Activated T-helper 1 cell treated with anti-CD3 and anti-CD28 coated beads, Interleukin-12 subunit alpha, Interleukin-12 subunit beta, Interleukin-2, Interleukin-4 antibody, amounts not matched to agents 30 ng/mL and 10 ng/mL and 1 ng/mL, durations not matched to agents 14 hours and 24 hours and 36 hours (primary cell): ENCODE measurements at regions not wholly inside any gene's neighbourhood (a gene's known extent, or its start where the extent isn't known, plus 50 kb on each side); places are given as distances from the start of the nearest gene placed in this dataset.
"Not testable (repeated sequence)": the region's sequence is repeated elsewhere in the genome, so short reads cannot be mapped to it uniquely, and the experiment has no call there.

Experiments used
- DNase-seq: peaks from one replicate; pipeline ENCODE4 v3.0.0; 2021; ENCODE audit warnings: low spot score
- H3K27ac Mint-ChIP-seq: one replicate; pipeline ENCODE4 v1.8.0; 2021; ENCODE audit warnings: mild to moderate bottlenecking, mixed read lengths
- H3K27me3 Mint-ChIP-seq: one replicate; pipeline ENCODE4 v1.8.0; 2022; ENCODE audit warnings: mild to moderate bottlenecking, moderate library complexity, mixed read lengths; ENCODE audit not compliant: insufficient read depth
- H3K36me3 Mint-ChIP-seq: one replicate; pipeline ENCODE4 v1.8.0; 2021; ENCODE audit warnings: low read depth, mixed read lengths
- H3K4me1 Mint-ChIP-seq: one replicate; pipeline ENCODE4 v1.8.0; 2021; ENCODE audit warnings: low read depth, mixed read lengths
- H3K4me3 Mint-ChIP-seq: one replicate; pipeline ENCODE4 v1.8.0; 2021; ENCODE audit warnings: mild to moderate bottlenecking, moderate library complexity, mixed read lengths
- H3K9me3 Mint-ChIP-seq: one replicate; pipeline ENCODE4 v1.8.0; 2021; ENCODE audit warnings: mixed read lengths
- intact Hi-C: fragments of 100-400 bp; cut with micrococcal nuclease; formaldehyde crosslinking; loops from one replicate; pipeline ENCODE4 v1.15.1; 2024

DNA sequence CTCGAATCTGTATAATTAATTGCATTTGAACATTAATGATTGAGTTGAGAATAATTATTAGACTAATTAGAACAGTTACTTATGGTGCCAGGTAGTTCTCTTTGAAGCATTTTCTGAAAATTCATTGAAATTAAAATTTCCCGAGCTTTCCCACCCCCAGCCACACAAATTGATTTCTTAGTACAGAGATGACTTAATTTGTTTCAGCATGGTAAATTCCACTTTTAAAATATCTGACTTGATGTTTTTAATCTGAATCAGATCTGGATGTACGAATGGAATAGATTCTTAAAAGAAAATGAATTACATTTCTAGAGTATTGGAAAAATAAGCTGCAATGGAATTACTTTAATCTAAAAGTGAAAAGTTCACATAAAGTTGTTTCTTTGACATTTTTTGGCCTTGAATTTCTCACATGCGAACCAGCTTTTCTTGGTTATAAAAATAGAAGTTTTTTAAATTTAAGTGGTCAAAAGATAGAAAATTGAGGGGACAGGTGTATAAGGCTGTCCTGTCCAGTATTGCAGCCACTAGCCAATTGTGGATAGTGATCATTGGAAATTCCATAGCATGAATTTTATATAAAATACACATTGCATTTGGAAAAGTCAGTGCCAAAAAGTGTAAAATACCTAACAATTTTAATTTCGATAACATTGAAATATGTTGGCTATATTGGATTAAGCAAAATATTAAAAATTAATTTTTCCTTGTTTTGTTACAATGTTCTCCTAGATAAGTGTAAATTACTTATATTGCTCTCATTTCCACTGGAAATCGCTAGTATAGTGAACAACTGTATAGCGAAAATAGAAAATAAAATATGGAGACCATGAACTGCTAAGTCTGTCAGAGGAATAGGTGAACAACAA, 102.9 kb downstream of the OR2B2 start:
- H3K36me3 Mint-ChIP-seq, result peaks cover 2% of the 10 kb centered on the region
- peak overlapping the region; percentile 95 for H3K4me3 Mint-ChIP-seq
- no peaks in the 10 kb centered on the region for H3K9me3 Mint-ChIP-seq
- no peak for DNase-seq
- no peaks in the 10 kb centered on the region for H3K27me3 Mint-ChIP-seq
- H3K27ac Mint-ChIP-seq, result peak overlapping the region; percentile 99
- intact Hi-C loops, result loop anchor here (1.0 to 5.0 kb wide), 3 partner anchors 29 to 1133 kb away; a partner anchor contains a TSS
- peaks cover 72% of the 10 kb centered on the region for H3K4me1 Mint-ChIP-seq

DNA sequence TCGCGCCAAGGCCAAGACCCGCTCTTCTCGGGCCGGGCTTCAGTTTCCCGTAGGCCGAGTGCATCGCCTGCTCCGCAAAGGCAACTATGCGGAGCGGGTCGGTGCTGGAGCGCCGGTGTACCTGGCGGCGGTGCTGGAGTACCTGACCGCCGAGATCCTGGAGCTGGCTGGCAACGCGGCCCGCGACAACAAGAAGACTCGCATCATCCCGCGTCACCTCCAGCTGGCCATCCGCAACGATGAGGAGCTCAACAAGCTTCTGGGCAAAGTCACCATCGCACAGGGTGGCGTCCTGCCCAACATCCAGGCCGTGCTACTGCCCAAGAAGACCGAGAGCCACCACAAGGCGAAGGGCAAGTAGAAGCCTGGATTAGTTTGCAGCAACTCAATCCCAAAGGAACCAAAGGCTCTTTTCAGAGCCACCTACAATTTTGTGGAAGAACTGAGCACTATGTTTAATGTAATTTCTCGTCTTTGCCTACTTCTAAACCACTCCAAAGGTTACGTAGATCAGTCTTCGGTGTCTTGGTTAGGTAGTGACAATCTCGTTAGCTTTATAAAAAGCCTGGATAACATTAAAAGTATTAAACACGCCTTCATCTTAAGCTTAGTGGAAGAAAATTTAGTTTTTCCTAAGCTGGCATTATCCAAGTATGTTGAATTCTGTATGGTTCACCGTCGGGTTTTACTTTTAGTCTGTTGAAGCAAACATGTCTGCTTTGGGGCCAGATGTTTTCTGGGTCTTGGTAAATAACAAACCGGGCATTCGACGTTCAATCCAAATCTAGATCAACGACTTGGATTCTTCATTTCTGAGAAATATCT, 103.7 kb downstream of the OR2B2 start:
- not testable (repeated sequence) for H3K36me3 Mint-ChIP-seq, DNase-seq, H3K27me3 Mint-ChIP-seq, H3K9me3 Mint-ChIP-seq
- intact Hi-C loops, result loop anchor here (1.0 to 5.0 kb wide), 5 partner anchors 30 to 1134 kb away; a partner anchor contains a TSS
- H3K4me3 Mint-ChIP-seq, result peak overlapping the region; percentile 95
- H3K4me1 Mint-ChIP-seq, result peaks cover 63% of the 10 kb centered on the region
- peak overlapping the region; percentile 99 for H3K27ac Mint-ChIP-seq

DNA sequence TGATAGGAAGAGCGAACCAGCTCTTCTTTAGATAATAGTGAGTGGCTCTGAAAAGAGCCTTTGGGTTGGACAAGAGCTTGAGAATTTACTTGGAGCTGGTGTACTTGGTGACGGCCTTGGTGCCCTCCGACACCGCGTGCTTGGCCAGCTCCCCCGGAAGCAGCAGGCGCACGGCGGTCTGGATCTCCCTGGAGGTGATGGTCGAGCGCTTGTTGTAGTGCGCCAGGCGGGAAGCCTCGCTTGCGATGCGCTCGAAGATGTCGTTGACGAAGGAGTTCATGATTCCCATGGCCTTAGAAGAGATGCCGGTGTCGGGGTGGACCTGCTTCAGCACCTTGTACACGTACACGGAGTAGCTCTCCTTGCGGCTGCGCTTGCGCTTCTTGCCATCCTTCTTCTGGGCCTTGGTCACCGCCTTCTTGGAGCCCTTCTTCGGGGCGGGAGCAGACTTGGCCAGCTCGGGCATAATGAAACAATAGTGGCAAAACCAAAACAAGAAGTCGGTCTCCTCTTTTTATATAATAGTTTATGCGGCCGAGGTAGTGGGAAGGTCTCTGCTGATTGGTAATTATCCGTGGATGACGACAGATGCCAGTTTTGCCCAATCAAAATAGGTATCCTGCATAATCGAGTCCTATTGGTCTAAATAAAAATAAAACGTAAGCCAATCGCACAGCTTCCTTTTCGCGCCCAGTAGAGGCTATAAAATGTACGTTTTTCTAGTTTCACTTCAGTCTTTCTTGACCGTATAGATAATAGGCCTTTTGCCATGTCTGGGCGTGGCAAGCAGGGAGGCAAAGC, 104.6 kb downstream of the OR2B2 start:
- intact Hi-C loops, result loop anchor here (1.0 to 5.0 kb wide), 9 partner anchors 11 to 1135 kb away; a partner anchor contains a TSS
- not testable (repeated sequence) for H3K36me3 Mint-ChIP-seq, H3K27me3 Mint-ChIP-seq, H3K9me3 Mint-ChIP-seq
- peak; percentile 78 for DNase-seq
- Mint-ChIP-seq H3K4me1 (peaks cover 55% of the 10 kb centered on the region), H3K4me3 (peak overlapping the region; percentile 95), H3K27ac (peak overlapping the region; percentile 99)

DNA sequence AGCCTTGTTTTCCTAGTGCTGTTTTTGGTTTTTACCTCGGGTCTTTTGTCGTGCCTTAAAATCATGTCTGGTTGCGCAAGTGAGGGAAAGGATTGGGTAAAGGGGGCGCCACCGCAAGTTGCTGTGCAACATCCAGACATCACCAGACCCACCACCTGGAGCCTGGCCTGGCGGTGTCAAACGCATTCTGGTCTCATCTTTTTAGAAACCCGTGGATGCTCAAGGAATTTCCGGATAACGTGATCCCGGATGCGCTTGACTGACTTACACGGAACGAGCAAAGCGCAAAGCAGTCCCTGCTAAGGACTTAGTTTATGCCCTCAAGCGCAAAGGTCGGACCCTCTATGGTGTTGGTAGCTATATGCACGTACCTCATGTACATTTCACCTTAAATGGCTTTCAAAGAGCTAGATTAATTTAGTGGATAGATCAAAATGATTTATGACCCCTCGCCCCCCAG, 105.2 kb downstream of the OR2B2 start:
- intact Hi-C loops, result loop anchor here (1.0 to 5.0 kb wide), 7 partner anchors 11 to 1135 kb away; no protein-coding TSS in a partner anchor
- no peak for DNase-seq
- Mint-ChIP-seq H3K27me3 (no peaks in the 10 kb centered on the region), H3K36me3 (no peaks in the 10 kb centered on the region), H3K4me1 (peaks cover 50% of the 10 kb centered on the region), H3K4me3 (peak overlapping the region; percentile 95), H3K9me3 (no peaks in the 10 kb centered on the region), H3K27ac (peak overlapping the region; percentile 99)

DNA sequence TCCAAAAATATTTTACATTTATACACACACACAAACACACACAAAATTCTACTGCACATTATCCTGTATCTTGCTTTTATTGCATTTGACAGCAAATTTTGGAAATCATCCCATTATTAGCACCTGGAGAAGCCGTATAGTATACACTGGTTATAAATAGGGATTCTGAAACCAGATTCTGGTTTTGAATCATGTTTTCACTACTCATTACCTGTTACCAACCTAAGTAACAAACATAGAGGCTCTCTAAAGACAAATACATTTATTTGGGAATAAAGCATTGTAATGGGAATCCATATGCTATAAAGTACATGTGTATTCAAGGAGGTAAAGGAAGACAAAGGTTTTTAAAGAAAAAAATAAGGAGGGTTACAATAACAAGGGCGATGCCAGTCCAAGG, 106.8 kb downstream of the OR2B2 start:
- intact Hi-C loops, result loop anchor here (5.0 kb wide), 2 partner anchors 1062 to 1137 kb away; no protein-coding TSS in a partner anchor
- DNase-seq, result no peak
- H3K36me3 Mint-ChIP-seq, result no peaks in the 10 kb centered on the region
- H3K27ac Mint-ChIP-seq, result no peak overlapping the region
- H3K9me3 Mint-ChIP-seq, result no peaks in the 10 kb centered on the region
- H3K4me3 Mint-ChIP-seq, result peak overlapping the region; percentile 37
- H3K4me1 Mint-ChIP-seq, result peaks cover 35% of the 10 kb centered on the region
- no peaks in the 10 kb centered on the region for H3K27me3 Mint-ChIP-seq

DNA sequence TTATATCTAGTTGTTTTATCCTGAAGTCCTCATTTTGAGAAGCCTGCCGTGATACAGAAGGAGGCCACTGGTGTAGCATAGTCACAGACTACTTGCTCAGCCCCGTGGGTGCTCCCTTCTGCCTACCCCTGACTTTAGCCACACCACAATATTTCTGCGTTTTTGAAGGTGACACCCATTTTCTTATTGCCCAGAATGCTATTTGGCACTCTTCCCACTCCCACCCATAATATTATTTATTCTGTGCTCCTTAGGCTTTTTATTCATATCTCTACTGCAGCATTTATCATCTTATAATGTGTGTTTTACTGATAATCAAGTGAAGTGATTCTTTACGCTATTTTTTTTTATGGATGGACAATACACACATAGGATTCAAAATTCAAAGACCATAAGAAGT, 107.3 kb downstream of the OR2B2 start:
- no peaks in the 10 kb centered on the region for H3K27me3 Mint-ChIP-seq
- no peaks in the 10 kb centered on the region for H3K36me3 Mint-ChIP-seq
- H3K9me3 Mint-ChIP-seq, result no peaks in the 10 kb centered on the region
- H3K4me1 Mint-ChIP-seq, result peaks cover 30% of the 10 kb centered on the region
- H3K4me3 Mint-ChIP-seq, result no peak overlapping the region
- intact Hi-C loops, result loop anchor here (5.0 kb wide), 2 partner anchors 1062 to 1137 kb away; no protein-coding TSS in a partner anchor
- DNase-seq, result no peak
- no peak overlapping the region for H3K27ac Mint-ChIP-seq

DNA sequence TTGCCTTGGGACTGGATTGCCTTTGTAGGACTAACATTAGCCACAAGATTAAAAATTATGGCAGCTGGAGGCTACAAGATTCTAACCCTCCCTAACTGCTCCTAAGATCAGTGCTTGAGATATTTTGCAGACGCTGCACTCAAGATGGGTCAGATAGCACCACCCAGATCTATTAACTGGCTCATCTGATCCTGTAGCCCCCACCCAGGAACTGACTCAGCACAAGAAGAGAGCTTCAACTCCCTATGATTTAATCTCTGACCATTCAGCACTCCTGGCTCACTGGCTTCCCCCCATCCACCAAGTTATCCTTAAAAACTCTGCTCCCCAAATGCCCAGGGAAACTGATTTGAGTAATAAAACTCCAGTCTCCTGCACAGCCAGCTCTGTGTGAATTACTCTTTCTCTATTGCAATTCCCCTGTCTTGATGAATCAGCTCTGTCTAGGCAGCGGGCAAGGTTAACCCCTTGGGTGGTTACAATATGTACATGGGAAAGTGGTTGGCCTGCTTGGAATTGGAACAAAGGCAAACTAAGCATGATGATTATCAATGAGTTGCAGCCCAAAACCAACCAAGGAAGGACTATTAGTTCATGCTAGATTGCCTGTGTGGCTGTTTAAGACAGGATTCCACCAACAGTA, 111.3 kb downstream of the OR2B2 start:
- H3K36me3 Mint-ChIP-seq, result no peaks in the 10 kb centered on the region
- H3K9me3 Mint-ChIP-seq, result no peaks in the 10 kb centered on the region
- intact Hi-C loops, result no loop called here
- no peak overlapping the region for H3K27ac Mint-ChIP-seq
- H3K27me3 Mint-ChIP-seq, result peaks cover 9% of the 10 kb centered on the region
- H3K4me3 Mint-ChIP-seq, result no peak overlapping the region
- DNase-seq, result no peak
- H3K4me1 Mint-ChIP-seq, result peaks cover 4% of the 10 kb centered on the region

DNA sequence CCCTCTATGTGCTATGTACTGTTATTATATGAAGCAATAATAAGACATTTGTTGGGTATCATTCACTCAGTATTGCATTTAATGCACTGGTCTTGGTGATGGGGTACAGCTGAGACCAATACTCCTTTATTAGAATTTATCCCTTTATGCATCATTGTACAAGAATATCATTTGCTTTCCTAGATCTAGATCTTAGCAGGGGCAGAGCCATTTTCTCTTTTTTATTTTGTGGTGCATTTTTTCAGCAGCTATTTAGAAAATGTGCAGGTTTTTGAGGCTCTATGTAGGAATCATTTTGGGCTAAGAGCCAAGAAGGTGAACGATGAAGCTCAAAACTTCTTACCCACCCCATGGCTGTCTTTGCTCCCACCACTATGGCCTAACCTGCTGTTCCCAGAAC, 114.2 kb downstream of the OR2B2 start:
- Mint-ChIP-seq H3K36me3 (no peaks in the 10 kb centered on the region), H3K27ac (no peak overlapping the region), H3K27me3 (peaks cover 10% of the 10 kb centered on the region), H3K4me3 (no peak overlapping the region), H3K9me3 (no peaks in the 10 kb centered on the region), H3K4me1 (peaks cover 23% of the 10 kb centered on the region)
- intact Hi-C loops, result no loop called here
- no peak for DNase-seq

DNA sequence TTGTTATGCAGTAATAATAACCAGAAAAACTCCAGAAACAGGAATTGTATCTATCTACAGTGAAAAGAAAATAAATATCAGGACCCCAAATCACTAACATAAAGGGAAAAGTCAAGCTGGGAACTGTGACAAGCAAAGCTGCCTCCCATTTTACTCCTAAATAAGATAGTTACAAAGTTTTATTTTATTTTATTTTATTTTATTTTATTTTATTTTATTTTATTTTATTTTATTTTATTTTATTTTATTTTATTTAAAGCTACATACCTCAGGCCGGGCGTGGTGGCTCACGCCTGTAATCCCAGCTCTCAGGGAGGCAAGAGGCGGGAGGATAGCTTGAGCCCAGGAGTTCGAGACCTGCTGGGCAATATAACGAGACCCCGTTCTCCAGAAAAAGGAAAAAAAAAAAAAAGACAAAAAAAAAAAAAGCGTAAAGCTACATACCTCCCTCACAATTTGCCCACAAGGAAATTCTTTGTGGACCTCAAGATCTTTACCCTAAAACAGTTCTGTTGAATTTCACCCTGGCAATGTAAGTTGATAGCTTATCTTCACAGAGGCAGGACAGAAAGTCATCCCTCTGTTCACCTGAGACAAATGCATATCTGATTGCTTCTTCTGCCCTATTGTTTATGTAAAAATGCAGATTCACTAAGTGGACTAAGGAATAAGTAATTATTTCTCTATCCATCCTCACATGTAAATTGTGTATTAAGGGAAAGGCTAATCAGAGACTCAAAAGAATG, 115.3 kb downstream of the OR2B2 start:
- H3K4me3 Mint-ChIP-seq, H3K27me3 Mint-ChIP-seq, H3K36me3 Mint-ChIP-seq, H3K9me3 Mint-ChIP-seq, H3K27ac Mint-ChIP-seq, DNase-seq: not testable (repeated sequence)
- peaks cover 33% of the 10 kb centered on the region for H3K4me1 Mint-ChIP-seq
- intact Hi-C loops, result loop anchor here (1.0 kb wide), 7 partner anchors 10 to 670 kb away; a partner anchor contains a TSS

DNA sequence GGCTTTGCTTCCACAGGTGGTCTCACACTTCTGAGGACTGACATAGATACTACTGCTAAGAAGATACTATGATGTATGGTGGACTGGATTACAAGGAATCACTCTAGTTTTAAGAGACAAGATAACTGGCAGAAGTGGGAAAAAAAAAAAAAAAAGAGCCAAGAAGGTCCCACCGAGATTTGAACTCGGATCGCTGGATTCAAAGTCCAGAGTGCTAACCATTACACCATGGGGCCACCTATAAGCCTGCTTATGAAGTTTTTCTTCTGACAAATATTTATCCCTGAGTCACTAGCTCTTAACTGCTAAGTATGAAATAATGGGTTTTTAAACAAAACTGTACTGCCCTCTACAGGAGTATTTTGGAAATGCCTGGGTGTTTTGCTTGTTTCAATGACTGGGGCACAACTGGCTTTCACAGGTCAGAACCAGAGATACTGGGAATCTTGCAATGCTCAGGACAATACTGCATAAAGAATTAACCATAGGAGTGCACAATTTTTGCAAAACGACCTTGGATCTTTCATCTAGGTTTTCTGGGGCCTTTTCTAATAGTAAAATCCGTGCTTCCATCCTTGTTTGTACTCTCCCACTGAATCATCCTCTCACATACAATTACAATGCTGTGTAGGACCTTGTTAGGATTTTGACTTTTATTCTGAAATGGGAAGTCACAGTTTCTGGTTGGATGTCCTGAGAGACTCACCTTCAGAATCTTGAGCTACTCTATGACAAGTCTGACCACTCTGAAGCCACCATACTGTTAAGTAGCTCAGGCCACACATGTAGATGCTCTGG, 116.3 kb downstream of the OR2B2 start:
- peaks cover 12% of the 10 kb centered on the region for H3K27me3 Mint-ChIP-seq
- peak overlapping the region; percentile 65 for H3K27ac Mint-ChIP-seq
- H3K4me1 Mint-ChIP-seq, result peaks cover 42% of the 10 kb centered on the region
- H3K4me3 Mint-ChIP-seq, result no peak overlapping the region
- no peaks in the 10 kb centered on the region for H3K36me3 Mint-ChIP-seq
- intact Hi-C loops, result loop anchor here (1.0 kb wide), 7 partner anchors 11 to 669 kb away; a partner anchor contains a TSS
- H3K9me3 Mint-ChIP-seq, result no peaks in the 10 kb centered on the region
- peak; percentile 58 for DNase-seq
